ENCODE measurements at regions not wholly inside any gene's neighbourhood (a gene's known extent, or its start where the extent isn't known, plus 50 kb on each side); places are given as distances from the start of the nearest gene placed in this dataset.

GRCh38 chr19:29085630-29086029, 127.3 kb downstream of the UQCRFS1 start:
- 79% methylated on average over 3 of the region's 3 CpGs for WGBS, 2 experiments (ENCODE audit: insufficient coverage in 2 of 2)
- H3K9me3 ChIP-seq (ENCODE audit: control insufficient read depth, low read length) = no peaks in the 10 kb centered on the region
- no peak overlapping the region for H3K27ac ChIP-seq (ENCODE audit: low read depth, low read length, severe bottlenecking)
- H3K4me1 ChIP-seq (ENCODE audit: control insufficient read depth, insufficient read depth, low read length, poor library complexity, severe bottlenecking) = no peaks in the 10 kb centered on the region
- H3K36me3 ChIP-seq (ENCODE audit: control insufficient read depth, insufficient read depth, low read length) = no peaks in the 10 kb centered on the region
- no peak overlapping the region for H3K4me3 ChIP-seq (ENCODE audit: extremely low read depth, insufficient read depth, low read length, poor library complexity, severe bottlenecking)

- H3K4me1 ChIP-seq (ENCODE audit: control insufficient read depth, insufficient read depth, low read length, poor library complexity, severe bottlenecking) = no peaks in the 10 kb centered on the region
- no peaks in the 10 kb centered on the region for H3K36me3 ChIP-seq (ENCODE audit: control insufficient read depth, insufficient read depth, low read length)
- 81 to 93% methylated on average over 3 to 5 of the region's 5 CpGs for WGBS, 2 experiments (ENCODE audit: insufficient coverage in 2 of 2)
- no peaks in the 10 kb centered on the region for H3K9me3 ChIP-seq (ENCODE audit: control insufficient read depth, low read length)
- H3K27ac ChIP-seq (ENCODE audit: low read depth, low read length, severe bottlenecking) = no peak overlapping the region
- H3K4me3 ChIP-seq (ENCODE audit: extremely low read depth, insufficient read depth, low read length, poor library complexity, severe bottlenecking) = no peak overlapping the region
These were observed 127.7 kb downstream of the UQCRFS1 start for GRCh38 chr19:29085206-29085605.

GRCh38 chr19:29084266-29084665, 128.7 kb downstream of the UQCRFS1 start:
- Histone ChIP-seq H3K27ac (ENCODE audit: low read depth, low read length, severe bottlenecking) (no peak overlapping the region), H3K9me3 (ENCODE audit: control insufficient read depth, low read length) (no peaks in the 10 kb centered on the region), H3K4me1 (ENCODE audit: control insufficient read depth, insufficient read depth, low read length, poor library complexity, severe bottlenecking) (peaks cover 1% of the 10 kb centered on the region), H3K4me3 (ENCODE audit: extremely low read depth, insufficient read depth, low read length, poor library complexity, severe bottlenecking) (no peak overlapping the region), H3K36me3 (ENCODE audit: control insufficient read depth, insufficient read depth, low read length) (no peaks in the 10 kb centered on the region)
- WGBS, 2 experiments (ENCODE audit: insufficient coverage in 2 of 2) = 70 to 78% methylated on average over 7 to 9 of the region's 9 CpGs

GRCh38 chr19:29083863-29084262, 129.1 kb downstream of the UQCRFS1 start:
- H3K27ac ChIP-seq (ENCODE audit: low read depth, low read length, severe bottlenecking) = no peak overlapping the region
- peaks cover 5% of the 10 kb centered on the region for H3K4me1 ChIP-seq (ENCODE audit: control insufficient read depth, insufficient read depth, low read length, poor library complexity, severe bottlenecking)
- WGBS, 2 experiments (ENCODE audit: insufficient coverage in 2 of 2) = 87 to 88% methylated on average over 5 to 6 of the region's 6 CpGs
- no peaks in the 10 kb centered on the region for H3K36me3 ChIP-seq (ENCODE audit: control insufficient read depth, insufficient read depth, low read length)
- H3K9me3 ChIP-seq (ENCODE audit: control insufficient read depth, low read length) = no peaks in the 10 kb centered on the region
- H3K4me3 ChIP-seq (ENCODE audit: extremely low read depth, insufficient read depth, low read length, poor library complexity, severe bottlenecking) = no peak overlapping the region

- no peak overlapping the region for H3K27ac ChIP-seq (ENCODE audit: low read depth, low read length, severe bottlenecking)
- no peaks in the 10 kb centered on the region for H3K9me3 ChIP-seq (ENCODE audit: control insufficient read depth, low read length)
- no peak overlapping the region for H3K4me3 ChIP-seq (ENCODE audit: extremely low read depth, insufficient read depth, low read length, poor library complexity, severe bottlenecking)
- peaks cover 9% of the 10 kb centered on the region for H3K4me1 ChIP-seq (ENCODE audit: control insufficient read depth, insufficient read depth, low read length, poor library complexity, severe bottlenecking)
- whole genome bisulfite sequencing, 2 experiments (ENCODE audit: insufficient coverage in 2 of 2) = 85 to 89% methylated on average over 12 to 14 of the region's 14 CpGs
- H3K36me3 ChIP-seq (ENCODE audit: control insufficient read depth, insufficient read depth, low read length) = no peaks in the 10 kb centered on the region
These were observed 133.5 kb downstream of the UQCRFS1 start for GRCh38 chr19:29079356-29080032.

GRCh38 chr19:29076963-29077362, 136.0 kb downstream of the UQCRFS1 start:
- Histone ChIP-seq H3K36me3 (ENCODE audit: control insufficient read depth, insufficient read depth, low read length) (no peaks in the 10 kb centered on the region), H3K27ac (ENCODE audit: low read depth, low read length, severe bottlenecking) (no peak overlapping the region), H3K9me3 (ENCODE audit: control insufficient read depth, low read length) (no peaks in the 10 kb centered on the region), H3K4me1 (ENCODE audit: control insufficient read depth, insufficient read depth, low read length, poor library complexity, severe bottlenecking) (peaks cover 9% of the 10 kb centered on the region), H3K4me3 (ENCODE audit: extremely low read depth, insufficient read depth, low read length, poor library complexity, severe bottlenecking) (no peak overlapping the region)
- WGBS, 2 experiments (ENCODE audit: insufficient coverage in 2 of 2) = 79 to 93% methylated on average over 2 to 3 of the region's 4 CpGs

- Histone ChIP-seq H3K4me1 (ENCODE audit: control insufficient read depth, insufficient read depth, low read length, poor library complexity, severe bottlenecking) (peaks cover 9% of the 10 kb centered on the region), H3K4me3 (ENCODE audit: extremely low read depth, insufficient read depth, low read length, poor library complexity, severe bottlenecking) (no peak overlapping the region), H3K36me3 (ENCODE audit: control insufficient read depth, insufficient read depth, low read length) (no peaks in the 10 kb centered on the region), H3K27ac (ENCODE audit: low read depth, low read length, severe bottlenecking) (no peak overlapping the region), H3K9me3 (ENCODE audit: control insufficient read depth, low read length) (no peaks in the 10 kb centered on the region)
- WGBS, 2 experiments (ENCODE audit: insufficient coverage in 2 of 2) = 67 to 79% methylated on average over 2 to 4 of the region's 4 CpGs
These were observed 136.8 kb downstream of the UQCRFS1 start for GRCh38 chr19:29076161-29076560.

- H3K9me3 ChIP-seq (ENCODE audit: control insufficient read depth, low read length) = no peaks in the 10 kb centered on the region
- peaks cover 9% of the 10 kb centered on the region for H3K4me1 ChIP-seq (ENCODE audit: control insufficient read depth, insufficient read depth, low read length, poor library complexity, severe bottlenecking)
- no peak overlapping the region for H3K27ac ChIP-seq (ENCODE audit: low read depth, low read length, severe bottlenecking)
- H3K36me3 ChIP-seq (ENCODE audit: control insufficient read depth, insufficient read depth, low read length) = no peaks in the 10 kb centered on the region
- 94 to 100% methylated on average over 1 to 2 of the region's 2 CpGs for WGBS, 2 experiments (ENCODE audit: insufficient coverage in 2 of 2)
- H3K4me3 ChIP-seq (ENCODE audit: extremely low read depth, insufficient read depth, low read length, poor library complexity, severe bottlenecking) = no peak overlapping the region
These were observed 137.8 kb downstream of the UQCRFS1 start for GRCh38 chr19:29075149-29075548.

- Histone ChIP-seq H3K4me3 (ENCODE audit: extremely low read depth, insufficient read depth, low read length, poor library complexity, severe bottlenecking) (no peak overlapping the region), H3K9me3 (ENCODE audit: control insufficient read depth, low read length) (no peaks in the 10 kb centered on the region), H3K4me1 (ENCODE audit: control insufficient read depth, insufficient read depth, low read length, poor library complexity, severe bottlenecking) (peaks cover 9% of the 10 kb centered on the region), H3K27ac (ENCODE audit: low read depth, low read length, severe bottlenecking) (no peak overlapping the region), H3K36me3 (ENCODE audit: control insufficient read depth, insufficient read depth, low read length) (no peaks in the 10 kb centered on the region)
- WGBS, 2 experiments (ENCODE audit: insufficient coverage in 2 of 2) = 91 to 98% methylated on average over 4 to 5 of the region's 5 CpGs
These were observed 138.4 kb downstream of the UQCRFS1 start for GRCh38 chr19:29074579-29074978.

GRCh38 chr19:29067831-29068230, 145.1 kb downstream of the UQCRFS1 start:
- Histone ChIP-seq H3K4me3 (ENCODE audit: extremely low read depth, insufficient read depth, low read length, poor library complexity, severe bottlenecking) (no peak overlapping the region), H3K36me3 (ENCODE audit: control insufficient read depth, insufficient read depth, low read length) (no peaks in the 10 kb centered on the region), H3K4me1 (ENCODE audit: control insufficient read depth, insufficient read depth, low read length, poor library complexity, severe bottlenecking) (peaks cover 10% of the 10 kb centered on the region), H3K9me3 (ENCODE audit: control insufficient read depth, low read length) (no peaks in the 10 kb centered on the region), H3K27ac (ENCODE audit: low read depth, low read length, severe bottlenecking) (no peak overlapping the region)
- WGBS, 2 experiments (ENCODE audit: insufficient coverage in 2 of 2) = 80 to 100% methylated on average over 1 of the region's 2 CpGs

Data from mesodermal cell (in vitro differentiated cells).